KMS-11 (cell line): ENCODE measurements at regions not wholly inside any gene's neighbourhood (a gene's known extent, or its start where the extent isn't known, plus 50 kb on each side); places are given as distances from the start of the nearest gene placed in this dataset.

ENCODE experiments used
- H2AFZ ChIP-seq: fragments of 200-600 bp; sonication (generic); 2 replicates; pipeline ENCODE4 v1.6.1; 2016; ENCODE audit warnings: antibody characterized with exemption, mixed run types, low read depth
- H3K27ac ChIP-seq: fragments of 200-600 bp; sonication (generic); 2 replicates; pipeline ENCODE4 v1.6.1; 2016; ENCODE audit warnings: mild to moderate bottlenecking, mixed run types
- H3K27me3 ChIP-seq: fragments of 200-600 bp; sonication (generic); 2 replicates; pipeline ENCODE4 v1.6.1; 2017; ENCODE audit warnings: mild to moderate bottlenecking, low read depth, mixed run types, moderate library complexity; ENCODE audit not compliant: insufficient read depth
- H3K36me3 ChIP-seq: fragments of 200-600 bp; sonication (generic); 2 replicates; pipeline ENCODE4 v1.6.1; 2017; ENCODE audit warnings: mild to moderate bottlenecking, mixed run types; ENCODE audit not compliant: insufficient read depth
- H3K4me1 ChIP-seq: fragments of 200-600 bp; sonication (generic); 2 replicates; pipeline ENCODE4 v1.6.1; 2016; ENCODE audit warnings: mild to moderate bottlenecking, low read depth, mixed run types; ENCODE audit not compliant: poor library complexity, severe bottlenecking
- H3K4me2 ChIP-seq: fragments of 200-600 bp; sonication (generic); 2 replicates; pipeline ENCODE4 v1.7.0; 2016; ENCODE audit warnings: mild to moderate bottlenecking, mixed run types
- H3K4me3 ChIP-seq: fragments of 200-600 bp; sonication (generic); IDR thresholded peaks from 2 replicates; pipeline ENCODE4 v1.6.1; 2017; ENCODE audit warnings: low read depth, low read length, mixed read lengths; ENCODE audit not compliant: insufficient read depth
- H3K79me2 ChIP-seq: fragments of 200-600 bp; sonication (generic); 2 replicates; pipeline ENCODE4 v1.6.1; 2016; ENCODE audit warnings: low read depth, mixed run types; ENCODE audit not compliant: insufficient read depth
- H3K9ac ChIP-seq: fragments of 200-600 bp; sonication (generic); 2 replicates; pipeline ENCODE4 v1.6.1; 2016; ENCODE audit warnings: mild to moderate bottlenecking, mixed run types
- H4K20me1 ChIP-seq: fragments of 200-600 bp; sonication (generic); 2 replicates; pipeline ENCODE4 v1.6.1; 2016; ENCODE audit warnings: mild to moderate bottlenecking, mixed run types; ENCODE audit not compliant: insufficient read depth
- TF ChIP-seq, protein P1 (sequence below): fragments of 200-600 bp; sonication (generic); conservative IDR thresholded peaks from 2 replicates; pipeline ENCODE4 v1.6.1; 2017; ENCODE audit warnings: low read depth, mild to moderate bottlenecking, antibody characterized with exemption, low read length, moderate library complexity, mixed read lengths

DNA sequence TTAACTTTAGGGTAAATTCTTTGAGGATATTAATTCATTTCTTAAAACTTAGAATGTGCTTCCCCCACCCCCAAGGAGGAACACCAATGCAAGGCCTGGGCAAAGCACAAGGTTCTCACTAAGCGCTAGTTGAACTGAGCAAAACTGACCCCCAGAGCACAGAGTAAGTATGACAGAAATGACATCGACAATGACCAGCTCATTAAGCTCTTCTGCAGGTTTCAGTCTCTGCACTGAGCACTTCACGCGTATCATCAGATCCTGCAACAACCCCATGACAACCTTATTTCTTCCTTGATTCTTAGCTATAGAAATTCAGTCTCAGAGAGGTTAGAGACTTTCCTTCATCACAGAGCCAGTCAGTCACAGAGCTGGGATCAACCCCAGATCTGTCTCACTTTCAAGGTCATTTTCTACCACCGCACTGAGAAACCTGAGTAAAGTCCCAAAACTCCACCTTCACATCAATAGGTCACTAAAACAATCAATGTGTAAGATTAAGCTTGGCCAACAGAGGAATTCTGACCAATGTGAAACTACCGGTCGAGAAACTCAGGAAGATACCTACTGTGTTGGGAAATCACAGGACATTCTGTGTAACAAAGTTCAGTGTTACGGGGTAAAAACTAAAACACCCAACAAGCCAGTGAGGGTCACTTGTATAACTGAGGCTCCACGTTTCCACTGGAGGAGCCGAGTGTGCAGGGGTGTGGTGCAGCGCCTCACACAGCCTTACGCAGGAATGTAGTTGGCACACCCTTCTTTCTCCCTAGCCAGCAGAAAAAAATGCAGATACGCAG is 129.0 kb upstream of the FOXQ1 start:
- H3K4me2 ChIP-seq: no peak overlapping the region
- no peak overlapping the region for H3K27ac ChIP-seq
- H3K4me3 ChIP-seq: no peak overlapping the region
- no peak overlapping the region for H2AFZ ChIP-seq
- H3K4me1 ChIP-seq: peaks cover 22% of the 10 kb centered on the region
- no peaks in the 10 kb centered on the region for H3K79me2 ChIP-seq
- TF ChIP-seq, protein P1, sequence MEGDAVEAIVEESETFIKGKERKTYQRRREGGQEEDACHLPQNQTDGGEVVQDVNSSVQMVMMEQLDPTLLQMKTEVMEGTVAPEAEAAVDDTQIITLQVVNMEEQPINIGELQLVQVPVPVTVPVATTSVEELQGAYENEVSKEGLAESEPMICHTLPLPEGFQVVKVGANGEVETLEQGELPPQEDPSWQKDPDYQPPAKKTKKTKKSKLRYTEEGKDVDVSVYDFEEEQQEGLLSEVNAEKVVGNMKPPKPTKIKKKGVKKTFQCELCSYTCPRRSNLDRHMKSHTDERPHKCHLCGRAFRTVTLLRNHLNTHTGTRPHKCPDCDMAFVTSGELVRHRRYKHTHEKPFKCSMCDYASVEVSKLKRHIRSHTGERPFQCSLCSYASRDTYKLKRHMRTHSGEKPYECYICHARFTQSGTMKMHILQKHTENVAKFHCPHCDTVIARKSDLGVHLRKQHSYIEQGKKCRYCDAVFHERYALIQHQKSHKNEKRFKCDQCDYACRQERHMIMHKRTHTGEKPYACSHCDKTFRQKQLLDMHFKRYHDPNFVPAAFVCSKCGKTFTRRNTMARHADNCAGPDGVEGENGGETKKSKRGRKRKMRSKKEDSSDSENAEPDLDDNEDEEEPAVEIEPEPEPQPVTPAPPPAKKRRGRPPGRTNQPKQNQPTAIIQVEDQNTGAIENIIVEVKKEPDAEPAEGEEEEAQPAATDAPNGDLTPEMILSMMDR: no peak
- no peaks in the 10 kb centered on the region for H3K36me3 ChIP-seq
- H3K9ac ChIP-seq: no peak overlapping the region
- H4K20me1 ChIP-seq: no peaks in the 10 kb centered on the region
- H3K27me3 ChIP-seq: no peaks in the 10 kb centered on the region

DNA sequence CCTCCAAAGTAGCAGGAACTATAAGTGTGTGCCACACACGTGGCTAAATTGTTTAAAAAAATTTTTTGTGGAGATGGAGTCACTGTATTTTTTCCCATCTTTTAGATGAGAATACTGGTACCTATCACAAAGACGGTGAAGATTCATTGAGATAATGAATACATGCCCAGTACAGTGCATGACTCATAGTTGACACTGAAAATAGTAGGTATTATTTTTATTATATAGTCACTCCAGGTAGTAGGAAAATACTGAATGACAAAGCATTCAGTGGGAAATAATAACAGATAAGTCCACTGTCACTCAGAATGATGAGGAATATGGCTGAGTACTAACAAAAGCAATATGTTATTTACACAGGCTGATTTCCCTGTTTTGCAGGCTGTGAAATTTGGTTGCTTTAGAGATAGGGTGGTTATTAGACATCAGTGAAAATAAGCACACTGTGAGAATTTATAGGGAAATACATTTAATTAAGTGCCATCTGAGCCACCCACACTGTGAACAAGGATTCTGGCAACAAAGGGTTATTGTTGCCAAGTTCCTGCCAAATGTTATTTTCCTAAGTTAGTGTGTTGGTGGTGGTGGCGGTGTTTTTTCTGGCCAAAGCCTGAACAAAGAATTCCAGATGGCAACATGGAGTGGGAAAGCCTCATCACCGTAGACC is 129.8 kb upstream of the FOXQ1 start:
- Histone ChIP-seq H3K27ac (no peak overlapping the region), H2AFZ (no peak overlapping the region), H3K79me2 (no peaks in the 10 kb centered on the region), H3K4me2 (no peak overlapping the region), H3K9ac (no peak overlapping the region), H3K4me1 (peaks cover 22% of the 10 kb centered on the region), H4K20me1 (no peaks in the 10 kb centered on the region), H3K36me3 (no peaks in the 10 kb centered on the region), H3K27me3 (no peaks in the 10 kb centered on the region), H3K4me3 (no peak overlapping the region)
- TF ChIP-seq, protein P1: no peak

DNA sequence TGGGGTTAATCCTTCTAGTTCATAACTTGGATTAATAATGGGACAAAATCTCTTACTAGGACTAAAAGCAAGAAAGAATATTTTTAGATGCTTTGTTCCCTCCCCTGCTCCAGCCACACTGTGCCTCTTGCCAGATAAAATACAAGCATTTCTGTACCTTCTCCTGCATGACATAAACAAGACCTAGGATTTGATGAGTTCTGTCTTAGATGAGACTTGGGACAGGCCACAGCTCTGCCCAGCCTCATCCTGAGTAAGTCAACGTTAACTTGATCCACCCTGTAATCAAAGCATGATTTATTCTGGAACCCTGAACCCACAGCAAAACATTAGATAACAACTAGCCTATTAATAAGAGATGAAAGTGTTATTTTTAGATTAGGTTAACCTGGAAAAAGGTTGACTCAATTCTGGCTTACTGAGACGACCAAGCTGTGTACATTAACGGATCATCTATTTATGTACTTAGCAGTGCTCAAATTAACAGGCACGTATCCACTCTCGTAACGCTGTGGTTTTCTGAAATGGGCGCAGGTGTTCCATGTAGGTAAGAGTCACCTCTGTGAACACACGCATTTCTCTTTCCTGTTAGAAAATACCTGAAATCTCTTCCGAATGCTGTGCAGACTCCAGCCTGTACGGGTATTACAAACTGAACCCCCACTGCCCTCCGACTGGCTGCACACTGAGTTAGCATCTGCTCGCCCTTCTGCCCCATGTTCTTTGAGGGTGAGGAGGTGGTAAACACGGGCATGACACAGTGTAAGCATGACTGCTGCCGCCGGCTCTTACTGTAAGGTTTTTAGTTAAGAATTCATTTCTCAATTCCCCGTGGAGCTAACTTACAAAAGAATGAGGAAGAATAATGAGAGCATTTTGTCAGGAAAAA is 132.1 kb upstream of the FOXQ1 start:
- Histone ChIP-seq H3K27me3 (no peaks in the 10 kb centered on the region), H2AFZ (peak overlapping the region; percentile 26; the same call in 1 of the 2 replicates), H3K79me2 (no peaks in the 10 kb centered on the region), H3K27ac (no peak overlapping the region), H3K36me3 (no peaks in the 10 kb centered on the region), H4K20me1 (no peaks in the 10 kb centered on the region), H3K4me1 (peaks cover 24% of the 10 kb centered on the region), H3K4me2 (peak overlapping the region; percentile 47), H3K9ac (no peak overlapping the region), H3K4me3 (no peak overlapping the region)
- TF ChIP-seq, protein P1: no peak

DNA sequence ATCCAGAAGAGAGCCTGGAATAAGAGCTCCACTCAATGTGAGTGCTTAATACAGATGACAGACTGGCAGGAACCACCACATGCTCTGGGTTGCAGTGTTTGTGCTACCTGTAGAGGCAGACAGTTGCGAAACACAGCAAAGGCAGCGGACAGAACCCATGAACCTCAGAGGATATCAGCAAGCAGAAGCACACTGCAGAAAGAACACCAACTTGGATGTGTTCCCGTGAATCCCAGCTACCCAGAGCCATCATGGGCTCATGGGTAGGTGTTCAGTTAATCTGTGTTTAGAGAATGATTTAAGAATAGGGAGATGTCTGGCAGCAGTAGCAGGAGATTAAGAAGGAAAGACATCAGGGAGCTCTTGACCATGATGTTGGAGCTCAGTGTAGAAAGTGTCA is 133.3 kb upstream of the FOXQ1 start:
- Histone ChIP-seq H3K79me2 (no peaks in the 10 kb centered on the region), H3K9ac (no peak overlapping the region), H3K27me3 (no peaks in the 10 kb centered on the region), H3K27ac (no peak overlapping the region), H3K36me3 (no peaks in the 10 kb centered on the region), H4K20me1 (no peaks in the 10 kb centered on the region), H3K4me3 (no peak overlapping the region), H3K4me1 (peaks cover 35% of the 10 kb centered on the region), H3K4me2 (no peak overlapping the region), H2AFZ (no peak overlapping the region)
- TF ChIP-seq, protein P1: no peak
